CD4-positive, alpha-beta memory T cell (primary cell): ENCODE measurements at regions not wholly inside any gene's neighbourhood (a gene's known extent, or its start where the extent isn't known, plus 50 kb on each side); places are given as distances from the start of the nearest gene placed in this dataset.

Experiments used
- CTCF ChIA-PET: fragments of 350-600 bp; sonication (Branson Sonifier 250); formaldehyde crosslinking; loops from one replicate; lab custom pipeline; 2021; ENCODE audit warnings: inconsistent platforms; ENCODE audit not compliant: partially characterized antibody; lab: Charles Lee
- POLR2A ChIA-PET: fragments of 350-600 bp; sonication (Branson Sonifier 250); formaldehyde crosslinking; loops from one replicate; lab custom pipeline; 2021; ENCODE audit not compliant: partially characterized antibody; lab: Charles Lee
- DNase-seq, 5 donors: peaks; one replicate each; pipeline versions ENCODE4 v3.0.0 to v3.0.0-alpha.2; 2020 to 2022; ENCODE audit warnings: mixed read lengths in 1 of 5
- H3K27ac ChIP-seq: one replicate; pipeline ENCODE4 v1.7.0; 2013; ENCODE audit warnings: low read depth, low read length
- H3K27me3 ChIP-seq: 2 replicates; pipeline ENCODE4 v1.7.0; 2013; ENCODE audit warnings: mild to moderate bottlenecking, low read length, moderate library complexity; ENCODE audit not compliant: insufficient read depth
- H3K36me3 ChIP-seq: 2 replicates; pipeline ENCODE4 v1.7.0; 2013; ENCODE audit warnings: mild to moderate bottlenecking, low read length, moderate library complexity; ENCODE audit not compliant: insufficient read depth
- H3K4me1 ChIP-seq: 2 replicates; pipeline ENCODE4 v1.7.0; 2013; ENCODE audit warnings: mild to moderate bottlenecking, low read length, moderate library complexity; ENCODE audit not compliant: insufficient read depth
- H3K4me3 ChIP-seq, 2 donors: one replicate each; pipeline ENCODE4 v1.7.0; 2013; ENCODE audit warnings: low read length in 2 of 2, mild to moderate bottlenecking in 1 of 2
- H3K9me3 ChIP-seq, 2 donors: one replicate each; pipeline ENCODE4 v1.7.0; 2013; ENCODE audit warnings: low read length in 2 of 2, control low read depth in 1 of 2; ENCODE audit not compliant: control insufficient read depth in 1 of 2
- H3K27ac Mint-ChIP-seq, 7 donors: one replicate each; pipeline ENCODE4 v1.8.0; 2020 to 2021; ENCODE audit warnings: mixed read lengths in 7 of 7, mild to moderate bottlenecking in 6 of 7, inconsistent platforms in 3 of 7, moderate library complexity in 3 of 7
- H3K27me3 Mint-ChIP-seq, 2 donors: one replicate each; pipeline ENCODE4 v1.8.0; 2020 to 2021; ENCODE audit warnings: mixed read lengths in 2 of 2
- H3K36me3 Mint-ChIP-seq, 2 donors: one replicate each; pipeline ENCODE4 v1.8.0; 2020 to 2021; ENCODE audit warnings: mixed read lengths in 2 of 2, inconsistent platforms in 1 of 2, mild to moderate bottlenecking in 1 of 2
- H3K4me1 Mint-ChIP-seq, 4 donors: one replicate each; pipeline ENCODE4 v1.8.0; 2020 to 2021; ENCODE audit warnings: mixed read lengths in 4 of 4, mild to moderate bottlenecking in 1 of 4
- H3K4me3 Mint-ChIP-seq, 8 donors: one replicate each; pipeline ENCODE4 v1.8.0; 2020 to 2021; ENCODE audit warnings: mixed read lengths in 8 of 8, mild to moderate bottlenecking in 7 of 8, moderate library complexity in 6 of 8, inconsistent platforms in 3 of 8
- H3K9me3 Mint-ChIP-seq, 8 donors: one replicate each; pipeline ENCODE4 v1.8.0; 2020 to 2021; ENCODE audit warnings: mixed read lengths in 8 of 8, mild to moderate bottlenecking in 5 of 8, inconsistent platforms in 3 of 8, moderate library complexity in 1 of 8
- intact Hi-C: fragments of 100-400 bp; cut with micrococcal nuclease; formaldehyde crosslinking; loops from one replicate; pipeline ENCODE4 v1.15.1; 2023

- intact Hi-C loops, result no loop called here
- ChIA-PET CTCF (interaction anchor here (1.2 kb wide), 1 partner anchor 20 kb away, joined by 3 read pairs; no protein-coding TSS in a partner anchor), POLR2A (no interaction called here)
- H3K36me3 ChIP-seq, result no peaks in the 10 kb centered on the region
- H3K27me3 ChIP-seq, result no peaks in the 10 kb centered on the region
- DNase-seq, result no peak
- H3K4me1 Mint-ChIP-seq, result peaks cover 0 to 6% (median 5%) of the 10 kb centered on the region in 4 donors
- H3K27ac ChIP-seq, result no peak overlapping the region
- H3K27me3 Mint-ChIP-seq, result peaks cover 9 to 12% of the 10 kb centered on the region in 2 donors
- H3K4me3 ChIP-seq, result no peak overlapping the region
- no peak overlapping the region for H3K27ac Mint-ChIP-seq
- H3K9me3 ChIP-seq, result no peaks in the 10 kb centered on the region
- peaks cover 0 to 1% (median 0%) of the 10 kb centered on the region in 8 donors for H3K9me3 Mint-ChIP-seq
- no peaks in the 10 kb centered on the region for H3K4me1 ChIP-seq
- H3K36me3 Mint-ChIP-seq, result no peaks in the 10 kb centered on the region
- no peak overlapping the region for H3K4me3 Mint-ChIP-seq
These were observed 176.0 kb downstream of the HMHB1 start for GRCh38 chr5:143987751-143988560.

- ChIA-PET POLR2A (no interaction called here), CTCF (no interaction called here)
- H3K4me3 Mint-ChIP-seq, result no peak overlapping the region
- no peaks in the 10 kb centered on the region for H3K9me3 ChIP-seq
- H3K27ac Mint-ChIP-seq, result no peak overlapping the region
- peaks cover 0 to 3% (median 0%) of the 10 kb centered on the region in 8 donors for H3K9me3 Mint-ChIP-seq
- H3K27me3 Mint-ChIP-seq, result peaks cover 3 to 5% of the 10 kb centered on the region in 2 donors
- no peaks in the 10 kb centered on the region for H3K4me1 ChIP-seq
- no peaks in the 10 kb centered on the region for H3K36me3 ChIP-seq
- H3K36me3 Mint-ChIP-seq, result no peaks in the 10 kb centered on the region
- DNase-seq, result no peak
- intact Hi-C loops, result no loop called here
- H3K27me3 ChIP-seq, result no peaks in the 10 kb centered on the region
- peaks cover 0 to 5% (median 5%) of the 10 kb centered on the region in 4 donors for H3K4me1 Mint-ChIP-seq
- H3K27ac ChIP-seq, result no peak overlapping the region
- no peak overlapping the region for H3K4me3 ChIP-seq
These were observed 178.0 kb downstream of the YIPF5 start for GRCh38 chr5:143992496-143992895.

GRCh38 chr5:144002876-144003275, 167.6 kb downstream of the YIPF5 start:
- Histone ChIP-seq H3K4me1 (no peaks in the 10 kb centered on the region), H3K36me3 (no peaks in the 10 kb centered on the region), H3K27ac (no peak overlapping the region), H3K27me3 (no peaks in the 10 kb centered on the region), H3K4me3 (no peak overlapping the region), H3K9me3 (no peaks in the 10 kb centered on the region)
- H3K9me3 Mint-ChIP-seq, result peaks cover 0 to 2% (median 0%) of the 10 kb centered on the region in 8 donors
- H3K27me3 Mint-ChIP-seq, result no peaks in the 10 kb centered on the region
- H3K4me3 Mint-ChIP-seq, result no peak overlapping the region
- ChIA-PET CTCF (no interaction called here), POLR2A (no interaction called here)
- no peaks in the 10 kb centered on the region for H3K4me1 Mint-ChIP-seq
- DNase-seq, result no peak
- H3K36me3 Mint-ChIP-seq, result no peaks in the 10 kb centered on the region
- intact Hi-C loops, result loop anchor here (10.0 kb wide), 1 partner anchor 78 kb away; no protein-coding TSS in a partner anchor
- no peak overlapping the region for H3K27ac Mint-ChIP-seq

- ChIA-PET CTCF (no interaction called here), POLR2A (no interaction called here)
- Histone ChIP-seq H3K9me3 (no peaks in the 10 kb centered on the region), H3K27me3 (no peaks in the 10 kb centered on the region), H3K4me1 (no peaks in the 10 kb centered on the region), H3K4me3 (no peak overlapping the region), H3K36me3 (no peaks in the 10 kb centered on the region), H3K27ac (no peak overlapping the region)
- no peaks in the 10 kb centered on the region for H3K27me3 Mint-ChIP-seq
- no peak overlapping the region for H3K4me3 Mint-ChIP-seq
- H3K4me1 Mint-ChIP-seq, result no peaks in the 10 kb centered on the region
- intact Hi-C loops, result loop anchor here (10.0 kb wide), 1 partner anchor 79 kb away; no protein-coding TSS in a partner anchor
- no peak for DNase-seq
- no peaks in the 10 kb centered on the region for H3K36me3 Mint-ChIP-seq
- peaks cover 0 to 2% (median 0%) of the 10 kb centered on the region in 8 donors for H3K9me3 Mint-ChIP-seq
- H3K27ac Mint-ChIP-seq, result no peak overlapping the region
These were observed 166.8 kb downstream of the YIPF5 start for GRCh38 chr5:144003636-144004035.

- POLR2A ChIA-PET, result no interaction called here
- H3K27me3 ChIP-seq, result no peaks in the 10 kb centered on the region
- Mint-ChIP-seq H3K36me3 (no peaks in the 10 kb centered on the region), H3K27ac (no peak overlapping the region), H3K4me1 (no peaks in the 10 kb centered on the region), H3K4me3 (no peak overlapping the region), H3K27me3 (no peaks in the 10 kb centered on the region), H3K9me3 (peaks cover 0 to 2% (median 0%) of the 10 kb centered on the region in 8 donors)
- no peaks in the 10 kb centered on the region for H3K36me3 ChIP-seq
- intact Hi-C loops, result loop anchor here (10.0 kb wide), 1 partner anchor 79 kb away; no protein-coding TSS in a partner anchor
- H3K4me1 ChIP-seq, result no peaks in the 10 kb centered on the region
- CTCF ChIA-PET, result no interaction called here
- no peak overlapping the region for H3K4me3 ChIP-seq
- H3K9me3 ChIP-seq, result no peaks in the 10 kb centered on the region
- DNase-seq, result no peak
- no peak overlapping the region for H3K27ac ChIP-seq
These were observed 166.3 kb downstream of the YIPF5 start for GRCh38 chr5:144004146-144004545.

GRCh38 chr5:144004751-144005150, 165.7 kb downstream of the YIPF5 start:
- POLR2A ChIA-PET, result no interaction called here
- Histone ChIP-seq H3K27me3 (no peaks in the 10 kb centered on the region), H3K9me3 (no peaks in the 10 kb centered on the region), H3K27ac (no peak overlapping the region), H3K4me1 (no peaks in the 10 kb centered on the region), H3K36me3 (no peaks in the 10 kb centered on the region), H3K4me3 (no peak overlapping the region)
- no peaks in the 10 kb centered on the region for H3K4me1 Mint-ChIP-seq
- no peak overlapping the region for H3K4me3 Mint-ChIP-seq
- no peak overlapping the region for H3K27ac Mint-ChIP-seq
- H3K9me3 Mint-ChIP-seq, result peaks cover 0 to 2% (median 0%) of the 10 kb centered on the region in 8 donors
- no peaks in the 10 kb centered on the region for H3K36me3 Mint-ChIP-seq
- no peaks in the 10 kb centered on the region for H3K27me3 Mint-ChIP-seq
- no peak for DNase-seq
- intact Hi-C loops, result loop anchor here (10.0 kb wide), 1 partner anchor 80 kb away; no protein-coding TSS in a partner anchor
- CTCF ChIA-PET, result interaction anchor here (1.3 kb wide), 1 partner anchor 10 kb away, joined by 4 read pairs; no protein-coding TSS in a partner anchor

- Mint-ChIP-seq H3K4me3 (no peak overlapping the region), H3K27ac (no peak overlapping the region), H3K27me3 (no peaks in the 10 kb centered on the region), H3K36me3 (peaks cover 0 to 2% of the 10 kb centered on the region in 2 donors), H3K9me3 (peaks cover 0 to 15% (median 7%) of the 10 kb centered on the region in 8 donors), H3K4me1 (no peaks in the 10 kb centered on the region)
- Histone ChIP-seq H3K4me1 (no peaks in the 10 kb centered on the region), H3K4me3 (no peak overlapping the region), H3K27ac (no peak overlapping the region), H3K27me3 (no peaks in the 10 kb centered on the region), H3K36me3 (no peaks in the 10 kb centered on the region), H3K9me3 (no peaks in the 10 kb centered on the region)
- ChIA-PET POLR2A (no interaction called here), CTCF (no interaction called here)
- intact Hi-C loops, result loop anchor here (10.0 kb wide), 1 partner anchor 84 kb away; no protein-coding TSS in a partner anchor
- DNase-seq, result no peak
These were observed 161.3 kb downstream of the YIPF5 start for GRCh38 chr5:144009116-144009515.
